GM13977 (cell line): ENCODE measurements at regions not wholly inside any gene's neighbourhood (a gene's known extent, or its start where the extent isn't known, plus 50 kb on each side); places are given as distances from the start of the nearest gene placed in this dataset.

Source experiments
- DNase-seq: peaks from one replicate; pipeline ENCODE4 v3.0.0; 2012; ENCODE audit warnings: low spot score
- CTCF ChIP-seq: IDR thresholded peaks from 2 replicates; pipeline ENCODE4 v1.5.1; 2012; ENCODE audit warnings: mild to moderate bottlenecking, control low read depth; ENCODE audit not compliant: insufficient read depth; ENCODE audit errors: extremely low read depth, missing control alignments
- in situ Hi-C: fragments of 300-500 bp; cut with MboI; formaldehyde crosslinking; loops from one replicate; pipeline ENCODE4 v1.12.0; 2022; ENCODE audit warnings: low sequenced_read_pairs, low pct_unique_long_range_greater_than_20kb, mixed read lengths, inconsistent platforms; ENCODE audit not compliant: unreplicated experiment

DNA sequence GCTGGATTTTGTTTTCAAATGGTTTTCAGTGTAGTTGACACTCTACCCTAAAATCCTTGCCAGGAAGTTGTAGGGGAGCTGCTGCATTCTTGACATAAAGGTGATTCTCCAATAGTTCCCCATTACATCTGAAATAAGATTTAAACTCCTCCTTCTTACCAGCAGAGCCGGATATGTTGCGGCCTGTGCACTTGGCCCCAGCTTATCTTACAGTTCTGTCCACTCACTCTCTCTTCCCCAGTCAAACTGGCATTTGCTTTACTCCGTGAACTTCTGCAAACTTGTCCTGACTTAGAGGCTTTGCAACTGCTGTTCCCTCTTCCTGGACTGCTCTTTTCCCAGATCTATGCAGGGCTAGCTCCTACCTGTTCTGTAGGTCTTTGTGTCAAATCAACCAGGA is 929.5 kb downstream of the VRK1 start:
- TF ChIP-seq CTCF = no peak
- in situ Hi-C loops = no loop called here

DNA sequence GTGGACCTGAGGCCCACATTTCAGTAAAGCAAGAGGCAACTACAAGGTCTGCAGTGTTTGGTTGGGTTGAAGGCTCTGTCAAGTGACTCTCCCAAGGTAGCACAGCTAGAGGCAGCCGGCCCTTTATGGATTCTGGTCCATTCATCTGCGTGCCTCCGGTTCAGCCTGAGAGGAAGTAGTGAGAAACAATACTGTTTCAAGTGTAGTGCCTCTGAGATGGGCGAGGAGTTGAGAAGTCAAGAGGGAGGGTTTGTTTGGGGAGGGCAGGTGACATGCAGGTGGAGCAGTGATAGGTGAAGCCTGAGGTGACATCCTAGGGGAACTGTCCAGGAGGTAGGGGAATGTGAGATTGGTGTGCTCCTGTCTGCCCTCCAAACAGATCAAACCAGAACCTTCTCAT is 933.5 kb downstream of the VRK1 start:
- no peak for TF ChIP-seq CTCF
- in situ Hi-C loops = no loop called here
- DNase-seq = no peak

More for the DNA sequence above, 929.5 kb downstream of the VRK1 start:
- no peak for DNase-seq

GRCh38 chr14:97731800-97732199 is 934.6 kb downstream of the VRK1 start:
- DNase-seq = no peak
- in situ Hi-C loops = no loop called here
- TF ChIP-seq CTCF = no peak

GRCh38 chr14:97747316-97747715 is 950.1 kb downstream of the VRK1 start:
- TF ChIP-seq CTCF = no peak
- in situ Hi-C loops = no loop called here
- DNase-seq = no peak

- in situ Hi-C loops = no loop called here
- DNase-seq = no peak
- TF ChIP-seq CTCF = no peak
Observed at GRCh38 chr14:97748616-97749015, 951.4 kb downstream of the VRK1 start.

GRCh38 chr14:97757491-97757890 is 960.3 kb downstream of the VRK1 start:
- no peak for TF ChIP-seq CTCF
- in situ Hi-C loops = no loop called here
- no peak for DNase-seq

DNA sequence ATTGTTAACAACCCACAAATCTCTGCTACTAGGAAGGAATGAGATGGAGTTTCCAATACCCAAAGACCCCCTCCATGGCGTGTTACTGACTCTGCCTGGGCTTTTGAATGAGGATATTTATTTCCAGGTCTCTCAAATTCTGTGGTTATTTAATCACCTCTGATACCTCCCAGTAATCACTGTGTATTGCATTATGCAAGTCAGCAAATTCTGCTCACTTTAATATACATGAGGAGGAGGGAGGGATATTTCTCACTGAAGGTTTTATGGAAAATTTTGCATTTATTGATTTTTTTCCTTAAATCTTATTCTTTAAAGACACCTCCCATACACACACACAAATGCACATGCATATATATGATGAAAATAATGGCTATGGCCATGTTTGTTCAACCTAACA is 962.9 kb downstream of the VRK1 start:
- DNase-seq = no peak
- in situ Hi-C loops = no loop called here
- TF ChIP-seq CTCF = no peak
